ENCODE measurements at regions not wholly inside any gene's neighbourhood (a gene's known extent, or its start where the extent isn't known, plus 50 kb on each side); places are given as distances from the start of the nearest gene placed in this dataset.
"Not testable (repeated sequence)": the region's sequence is repeated elsewhere in the genome, so short reads cannot be mapped to it uniquely, and the experiment has no call there.

DNA sequence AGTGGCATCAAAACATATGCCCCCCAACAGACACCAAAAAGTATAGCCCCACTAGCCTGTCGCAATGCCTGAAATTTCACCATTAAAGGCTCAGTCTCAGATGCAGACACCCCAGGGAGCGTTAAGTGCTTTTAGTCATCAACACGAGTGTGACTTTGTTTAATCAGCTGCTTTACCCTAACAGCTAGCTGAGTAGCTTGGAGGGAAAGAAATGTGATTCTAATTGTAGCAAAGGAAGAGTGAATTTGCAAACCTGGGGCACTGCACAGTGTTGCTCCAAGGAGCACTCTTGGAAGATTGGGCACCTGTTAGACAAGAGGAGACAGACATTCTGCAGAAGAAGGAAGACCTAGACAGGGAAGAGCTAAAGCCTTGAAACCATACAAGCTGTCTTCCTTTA lies 145.1 kb downstream of the BEND2 start:
- intact Hi-C loops (cut with DNase I; ENCODE audit: low total_unique reads) (no loop called here), in situ Hi-C loops (cut with MboI; ENCODE audit: low pct_ligation_motif_present in 1 of 4, low pct_unique_long_range_greater_than_20kb in 1 of 4, low sequenced_read_pairs in 3 of 4) (no loop called here)
- H3K27me3 ChIP-seq, result no peaks in the 10 kb centered on the region
- H3K27ac ChIP-seq, result no peak overlapping the region
- no peak overlapping the region for H3K4me3 ChIP-seq
- WGBS, 2 donors (ENCODE audit: low coverage in 1 of 2), result 46% methylated on average over 3 of the region's 3 CpGs; no CpG with 5 or more reads in 1 of the 2 donors
- DNase-seq, result no peak
- H3K9me3 ChIP-seq, result no peaks in the 10 kb centered on the region
- H3K4me1 ChIP-seq, result no peaks in the 10 kb centered on the region
- H3K36me3 ChIP-seq, result no peaks in the 10 kb centered on the region
- TF ChIP-seq EP300 (IDR thresholded peaks at IDR 0.05; ENCODE audit: low read depth), result no peak
- no peak for TF ChIP-seq POLR2AphosphoS5 (IDR thresholded peaks at IDR 0.05)
- TF ChIP-seq, protein P1, sequence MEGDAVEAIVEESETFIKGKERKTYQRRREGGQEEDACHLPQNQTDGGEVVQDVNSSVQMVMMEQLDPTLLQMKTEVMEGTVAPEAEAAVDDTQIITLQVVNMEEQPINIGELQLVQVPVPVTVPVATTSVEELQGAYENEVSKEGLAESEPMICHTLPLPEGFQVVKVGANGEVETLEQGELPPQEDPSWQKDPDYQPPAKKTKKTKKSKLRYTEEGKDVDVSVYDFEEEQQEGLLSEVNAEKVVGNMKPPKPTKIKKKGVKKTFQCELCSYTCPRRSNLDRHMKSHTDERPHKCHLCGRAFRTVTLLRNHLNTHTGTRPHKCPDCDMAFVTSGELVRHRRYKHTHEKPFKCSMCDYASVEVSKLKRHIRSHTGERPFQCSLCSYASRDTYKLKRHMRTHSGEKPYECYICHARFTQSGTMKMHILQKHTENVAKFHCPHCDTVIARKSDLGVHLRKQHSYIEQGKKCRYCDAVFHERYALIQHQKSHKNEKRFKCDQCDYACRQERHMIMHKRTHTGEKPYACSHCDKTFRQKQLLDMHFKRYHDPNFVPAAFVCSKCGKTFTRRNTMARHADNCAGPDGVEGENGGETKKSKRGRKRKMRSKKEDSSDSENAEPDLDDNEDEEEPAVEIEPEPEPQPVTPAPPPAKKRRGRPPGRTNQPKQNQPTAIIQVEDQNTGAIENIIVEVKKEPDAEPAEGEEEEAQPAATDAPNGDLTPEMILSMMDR (IDR thresholded peaks at IDR 0.05), result no peak
- TF ChIP-seq POLR2A (IDR thresholded peaks at IDR 0.05), result no peak

DNA sequence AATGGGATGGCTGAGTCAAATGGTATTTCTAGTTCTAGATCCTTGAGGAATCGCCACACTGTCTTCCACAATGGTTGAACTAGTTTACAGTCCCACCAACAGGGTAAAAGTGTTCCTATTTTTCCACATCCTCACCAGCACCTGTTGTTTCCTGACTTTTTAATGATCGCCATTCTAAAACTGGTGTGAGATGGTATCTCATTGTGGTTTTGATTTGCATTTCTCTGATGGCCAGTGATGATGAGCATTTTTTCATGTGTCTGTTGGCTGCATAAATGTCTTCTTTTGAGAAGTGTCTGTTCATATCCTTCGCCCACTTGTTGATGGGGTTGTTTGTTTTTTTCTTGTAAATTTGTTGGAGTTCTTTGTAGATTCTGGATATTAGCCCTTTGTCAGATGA lies 152.6 kb downstream of the BEND2 start:
- DNase-seq; H3K9me3 ChIP-seq; H3K4me3 ChIP-seq; H3K27ac ChIP-seq; in situ Hi-C loops (cut with MboI; ENCODE audit: low pct_ligation_motif_present in 1 of 4, low pct_unique_long_range_greater_than_20kb in 1 of 4, low sequenced_read_pairs in 3 of 4); H3K27me3 ChIP-seq; H3K4me1 ChIP-seq; H3K36me3 ChIP-seq; intact Hi-C loops (cut with DNase I; ENCODE audit: low total_unique reads): not testable (repeated sequence)
- WGBS, 2 donors (ENCODE audit: low coverage in 1 of 2), result 82% methylated on average over 3 of the region's 3 CpGs; no CpG with 5 or more reads in 1 of the 2 donors

DNA sequence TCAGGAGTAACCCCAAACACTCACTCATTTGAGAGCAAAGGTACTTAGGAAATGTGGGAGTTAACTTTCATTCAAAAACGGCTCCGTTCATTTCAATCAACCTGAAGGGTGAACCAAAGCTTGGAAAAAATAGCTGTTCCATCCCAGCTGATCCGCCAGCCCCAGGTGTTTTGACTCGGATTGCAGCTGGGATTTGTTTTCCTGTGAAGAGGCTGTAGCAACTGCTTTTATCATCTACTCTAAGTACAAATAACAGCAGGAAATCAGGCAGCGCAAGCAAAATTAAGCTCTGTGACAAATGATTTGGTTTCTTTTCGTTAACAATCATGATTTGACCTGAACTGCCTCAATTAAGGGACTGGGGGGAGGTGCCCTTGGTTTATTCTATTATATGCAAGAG lies 154.7 kb downstream of the BEND2 start:
- in situ Hi-C loops (cut with MboI; ENCODE audit: low pct_ligation_motif_present in 1 of 4, low pct_unique_long_range_greater_than_20kb in 1 of 4, low sequenced_read_pairs in 3 of 4), result no loop called here
- H3K4me1 ChIP-seq, result no peaks in the 10 kb centered on the region
- no peak for DNase-seq

DNA sequence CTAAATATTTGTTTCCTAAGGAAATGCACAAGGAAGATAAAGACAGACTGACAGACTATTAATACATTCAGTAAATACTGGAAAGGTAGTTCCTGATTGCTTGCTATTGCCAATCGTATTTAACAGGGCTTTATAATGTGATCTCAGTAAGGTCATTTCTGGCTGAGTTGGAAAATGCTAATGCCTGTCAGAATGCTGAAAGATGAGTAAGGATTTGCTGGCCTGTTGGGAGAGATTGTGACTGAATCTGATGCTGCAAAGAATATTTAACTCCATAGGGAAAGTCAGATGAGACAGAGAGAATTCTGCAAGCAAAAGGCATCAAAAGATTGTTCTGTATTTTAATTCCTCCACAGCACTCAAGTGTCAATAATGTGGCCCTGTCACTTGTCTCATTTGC lies 169.0 kb downstream of the BEND2 start:
- 47% methylated on average over 1 of the region's 1 CpG; no CpG with 5 or more reads in 1 of the 2 donors for WGBS, 2 donors (ENCODE audit: low coverage in 1 of 2)
- no peak for DNase-seq
- Histone ChIP-seq H3K4me3 (no peak overlapping the region), H3K36me3 (no peaks in the 10 kb centered on the region), H3K9me3 (no peaks in the 10 kb centered on the region), H3K4me1 (no peaks in the 10 kb centered on the region), H3K27me3 (no peaks in the 10 kb centered on the region), H3K27ac (no peak overlapping the region)
- in situ Hi-C loops (cut with MboI; ENCODE audit: low pct_ligation_motif_present in 1 of 4, low pct_unique_long_range_greater_than_20kb in 1 of 4, low sequenced_read_pairs in 3 of 4) (no loop called here), intact Hi-C loops (cut with DNase I; ENCODE audit: low total_unique reads) (no loop called here)
- no peak for TF ChIP-seq EP300 (IDR thresholded peaks at IDR 0.05; ENCODE audit: low read depth)
- TF ChIP-seq, protein P1 (IDR thresholded peaks at IDR 0.05), result no peak
- TF ChIP-seq POLR2A (IDR thresholded peaks at IDR 0.05), result no peak
- no peak for TF ChIP-seq POLR2AphosphoS5 (IDR thresholded peaks at IDR 0.05)

More for the DNA sequence above, 154.7 kb downstream of the BEND2 start:
- Histone ChIP-seq H3K27ac (no peak overlapping the region), H3K4me3 (no peak overlapping the region), H3K36me3 (no peaks in the 10 kb centered on the region), H3K9me3 (no peaks in the 10 kb centered on the region), H3K27me3 (no peaks in the 10 kb centered on the region)
- no peak for TF ChIP-seq EP300 (IDR thresholded peaks at IDR 0.05; ENCODE audit: low read depth)
- TF ChIP-seq, protein P1 (IDR thresholded peaks at IDR 0.05), result no peak
- 56 to 75% methylated on average over 2 to 6 of the region's 6 CpGs for WGBS, 2 donors (ENCODE audit: low coverage in 1 of 2)
- intact Hi-C loops (cut with DNase I; ENCODE audit: low total_unique reads), result no loop called here

DNA sequence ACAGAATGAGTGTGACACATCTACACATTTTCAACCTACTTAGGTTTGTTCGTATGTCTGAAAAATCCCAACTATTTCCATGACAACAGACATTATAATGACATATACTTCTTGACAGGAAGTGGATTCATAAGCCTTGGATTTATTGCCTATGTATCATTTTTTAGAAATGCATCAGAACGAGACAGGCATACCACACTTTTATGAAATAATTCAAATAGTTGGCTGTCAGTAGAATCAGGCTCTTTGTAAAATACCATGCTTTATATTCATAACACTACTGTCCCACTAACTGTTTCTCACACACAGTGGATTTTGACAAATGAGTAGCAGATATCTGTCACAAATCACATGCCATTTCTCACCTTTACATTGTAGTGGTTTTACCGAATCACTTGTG lies 173.2 kb downstream of the BEND2 start:
- 40 to 51% methylated on average over 1 to 3 of the region's 3 CpGs for WGBS, 2 donors (ENCODE audit: low coverage in 1 of 2)
- DNase-seq, result no peak
- no peaks in the 10 kb centered on the region for H3K27me3 ChIP-seq
- TF ChIP-seq EP300 (IDR thresholded peaks at IDR 0.05; ENCODE audit: low read depth), result no peak
- no peak for TF ChIP-seq POLR2A (IDR thresholded peaks at IDR 0.05)
- TF ChIP-seq, protein P1 (IDR thresholded peaks at IDR 0.05), result no peak
- TF ChIP-seq POLR2AphosphoS5 (IDR thresholded peaks at IDR 0.05), result no peak
- no peaks in the 10 kb centered on the region for H3K36me3 ChIP-seq
- H3K9me3 ChIP-seq, result no peaks in the 10 kb centered on the region
- H3K4me1 ChIP-seq, result no peaks in the 10 kb centered on the region
- in situ Hi-C loops (cut with MboI; ENCODE audit: low pct_ligation_motif_present in 1 of 4, low pct_unique_long_range_greater_than_20kb in 1 of 4, low sequenced_read_pairs in 3 of 4), result no loop called here
- H3K4me3 ChIP-seq, result no peak overlapping the region
- intact Hi-C loops (cut with DNase I; ENCODE audit: low total_unique reads), result no loop called here
- no peak overlapping the region for H3K27ac ChIP-seq
